Motor neuron (in vitro differentiated cells): ENCODE measurements at regions not wholly inside any gene's neighbourhood (a gene's known extent, or its start where the extent isn't known, plus 50 kb on each side); places are given as distances from the start of the nearest gene placed in this dataset.
A peak's percentile ranks its signal among the peaks of the same experiment; 100 is the strongest.

Experiments
- ATAC-seq, 8 experiments: fragments of 200-7000 bp; cut with Tn5 transposase; replicated peaks in 6 of 8; 2 replicates each; pipeline ENCODE4 v1.8.0; 2021; ENCODE audit warnings: mild to moderate bottlenecking in 8 of 8, moderate library complexity in 8 of 8
- H3K27ac ChIP-seq, 2 donors: fragments of 250-450 bp; sonication (Bioruptor Pico); 2 replicates each; pipeline ENCODE4 v1.9.0; 2021; ENCODE audit warnings: antibody characterized with exemption in 2 of 2, mild to moderate bottlenecking in 2 of 2, moderate library complexity in 1 of 2
- H3K4me1 ChIP-seq, 2 donors: fragments of 250-450 bp; sonication (Bioruptor Pico); replicated peaks in 1 of 2; 2 replicates each; pipeline ENCODE4 v1.6.1; 2021; ENCODE audit warnings: antibody characterized with exemption in 2 of 2, mild to moderate bottlenecking in 2 of 2, moderate library complexity in 1 of 2
- H3K4me3 ChIP-seq, 5 donors: fragments of 250-450 bp; sonication (Bioruptor Pico); 2 replicates each; pipeline ENCODE4 v1.9.0; 2021; ENCODE audit warnings: antibody characterized with exemption in 5 of 5, mild to moderate bottlenecking in 5 of 5, moderate library complexity in 4 of 5
- WGBS, 10 experiments: fragments of 450-650 bp; shearing (Covaris generic); methylation state at CpG; one replicate each; pipeline ENCODE4 v1.0.0; 2022; 5-methylcytosine and 5-hydroxymethylcytosine counted together
- in situ Hi-C, 9 experiments: fragments of 400-800 bp; cut with MboI; loops; one replicate each; pipeline ENCODE4 v1.15.0; 2021; ENCODE audit warnings: low sequenced_read_pairs in 9 of 9, low pct_unique_long_range_greater_than_20kb in 2 of 9; ENCODE audit not compliant: unreplicated experiment in 9 of 9

DNA sequence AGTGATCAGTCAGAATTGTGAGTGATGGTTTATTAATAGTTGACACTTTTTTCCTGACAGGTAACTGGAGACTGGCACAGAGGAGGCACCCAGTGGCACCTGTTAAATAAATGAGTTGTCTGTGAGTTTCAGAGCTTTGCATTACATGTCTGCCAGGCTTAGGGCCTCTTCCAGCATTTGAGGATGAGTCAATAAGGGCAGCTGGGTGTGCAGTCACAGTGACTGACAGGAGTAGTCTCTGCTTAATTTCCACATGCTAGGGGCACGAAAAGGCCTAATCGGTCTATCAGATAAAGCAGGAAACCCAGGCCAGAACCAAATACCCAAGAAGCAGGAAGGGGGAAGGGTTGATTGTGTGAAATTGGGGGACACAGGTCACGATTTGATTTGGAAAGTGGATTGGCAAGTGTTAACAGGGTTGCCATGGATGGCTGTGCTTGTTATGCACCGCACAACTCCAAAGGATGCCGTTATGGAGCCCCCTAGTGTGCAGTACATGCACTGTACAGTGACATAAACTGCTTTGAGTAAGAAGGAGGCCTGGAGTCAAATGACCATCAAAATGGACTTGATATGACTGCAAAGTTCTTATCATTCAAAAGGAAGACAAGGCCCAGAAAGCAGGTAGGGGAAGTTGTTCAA, 111.9 kb upstream of the GGTLC1 start:
- Histone ChIP-seq H3K4me3 (no peak overlapping the region), H3K4me1 (peaks cover 10 to 13% of the 10 kb centered on the region in 2 donors), H3K27ac (no peak overlapping the region)
- in situ Hi-C loops, result loop anchor here in 1 of 9 experiments (10.0 kb wide), 1 partner anchor 166 kb away; no protein-coding TSS in a partner anchor
- WGBS, 10 experiments, result 0 to 100% (median 44%) methylated on average over 1 to 4 of the region's 5 CpGs; no CpG with 5 or more reads in 3 of the 10 experiments
- peak; percentile 82 to 97 (median 89) for ATAC-seq

DNA sequence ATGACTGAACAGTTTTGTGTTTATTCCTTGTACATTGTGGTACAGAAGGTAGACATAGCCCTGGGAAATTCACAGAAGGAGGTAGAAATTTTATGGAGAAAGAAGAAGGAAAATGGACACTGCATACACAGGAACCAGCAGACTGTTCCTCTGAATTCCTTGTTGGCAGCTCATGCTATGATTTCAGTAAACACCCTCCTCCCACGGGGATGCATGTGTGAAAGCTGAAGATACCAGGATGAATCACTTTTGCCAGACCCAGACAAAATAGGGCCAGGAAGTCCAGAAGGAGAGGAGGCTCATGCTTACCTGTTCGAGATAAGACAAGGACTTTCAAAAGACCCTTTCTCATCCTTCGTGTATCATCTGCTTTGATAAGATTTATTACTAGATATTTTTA, 110.3 kb upstream of the GGTLC1 start:
- in situ Hi-C loops, result no loop called here
- no peak overlapping the region for H3K27ac ChIP-seq
- peak in 2 of 8 experiments; percentile 59 to 60 for ATAC-seq

DNA sequence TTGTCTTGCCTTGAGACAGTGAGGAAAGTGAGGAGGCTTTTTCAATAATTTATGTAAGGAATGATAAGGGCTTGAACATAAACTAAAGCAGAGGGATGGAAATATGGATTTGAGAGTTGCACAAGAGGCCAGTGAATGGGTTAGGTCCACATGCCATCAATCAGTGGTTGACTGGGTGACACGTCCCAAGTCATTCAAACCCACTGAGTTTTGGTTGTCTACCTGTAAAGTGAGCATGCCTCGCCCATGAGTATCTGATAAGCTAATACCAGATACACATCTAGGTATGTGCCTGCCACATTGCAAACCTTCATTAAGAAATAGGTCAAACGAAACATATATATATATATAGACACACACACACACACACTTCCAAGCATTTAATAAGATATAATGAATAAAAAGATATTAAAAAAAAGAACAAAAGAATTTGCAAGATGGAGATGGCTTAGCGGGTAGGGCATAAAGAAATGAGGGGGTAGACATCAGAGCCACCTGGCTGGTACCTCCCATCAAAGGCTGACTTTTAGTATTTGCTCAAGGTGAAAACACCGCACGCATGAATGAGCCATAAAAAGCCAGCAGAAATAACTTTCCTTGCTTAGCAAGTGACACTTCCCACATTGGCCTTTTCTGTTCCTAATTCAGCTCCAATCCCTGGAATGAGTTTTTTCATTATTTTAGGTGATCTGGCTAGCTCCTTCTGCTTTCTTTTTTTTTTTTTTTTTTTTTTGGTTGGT, 109.1 kb upstream of the GGTLC1 start:
- ATAC-seq, result no peak
- Histone ChIP-seq H3K4me3 (no peak overlapping the region), H3K27ac (no peak overlapping the region), H3K4me1 (peaks cover 10 to 16% of the 10 kb centered on the region in 2 donors)
- WGBS, 10 experiments, result 54 to 100% (median 87%) methylated on average over 1 to 6 of the region's 6 CpGs
- in situ Hi-C loops, result no loop called here

More for the DNA sequence above, 110.3 kb upstream of the GGTLC1 start:
- Histone ChIP-seq H3K4me3 (no peak overlapping the region), H3K4me1 (peaks cover 10 to 16% of the 10 kb centered on the region in 2 donors)
- WGBS, 10 experiments, result 0 to 86% (median 43%) methylated on average over 1 to 2 of the region's 3 CpGs; no CpG with 5 or more reads in 3 of the 10 experiments

DNA sequence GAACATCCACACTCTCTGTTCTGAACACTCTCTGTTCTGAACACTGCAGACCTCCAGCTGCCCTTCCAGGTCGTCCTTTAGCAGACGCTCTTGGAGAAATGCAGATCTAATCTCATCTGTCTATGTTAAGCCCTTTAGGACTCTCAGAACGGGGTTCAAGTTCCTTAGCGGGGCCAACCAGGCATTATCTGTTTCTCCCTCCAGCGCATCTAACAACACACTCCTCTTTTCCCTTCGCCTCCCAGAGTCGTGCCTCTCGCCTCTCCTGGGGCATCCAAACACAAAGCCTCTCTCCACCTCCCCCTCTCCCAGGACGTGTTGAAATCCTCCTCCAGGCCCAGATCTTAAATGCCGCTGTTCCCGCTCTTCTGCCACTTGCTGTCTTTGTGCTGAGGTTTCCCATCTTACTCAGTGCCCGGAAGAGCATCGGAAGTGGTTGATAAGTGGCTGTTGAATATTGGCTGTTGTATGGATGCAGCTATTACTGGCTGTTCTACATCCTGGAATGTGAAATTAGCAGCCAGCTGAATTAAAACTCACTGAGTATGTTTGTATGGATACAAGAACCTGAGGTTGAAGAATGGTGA, 108.4 kb upstream of the GGTLC1 start:
- in situ Hi-C loops, result no loop called here
- ATAC-seq, result no peak
- Histone ChIP-seq H3K4me3 (no peak overlapping the region), H3K27ac (no peak overlapping the region), H3K4me1 (peaks cover 10 to 16% of the 10 kb centered on the region in 2 donors)
- 29 to 95% (median 76%) methylated on average over 3 to 12 of the region's 13 CpGs; no CpG with 5 or more reads in 1 of the 10 experiments for WGBS, 10 experiments

DNA sequence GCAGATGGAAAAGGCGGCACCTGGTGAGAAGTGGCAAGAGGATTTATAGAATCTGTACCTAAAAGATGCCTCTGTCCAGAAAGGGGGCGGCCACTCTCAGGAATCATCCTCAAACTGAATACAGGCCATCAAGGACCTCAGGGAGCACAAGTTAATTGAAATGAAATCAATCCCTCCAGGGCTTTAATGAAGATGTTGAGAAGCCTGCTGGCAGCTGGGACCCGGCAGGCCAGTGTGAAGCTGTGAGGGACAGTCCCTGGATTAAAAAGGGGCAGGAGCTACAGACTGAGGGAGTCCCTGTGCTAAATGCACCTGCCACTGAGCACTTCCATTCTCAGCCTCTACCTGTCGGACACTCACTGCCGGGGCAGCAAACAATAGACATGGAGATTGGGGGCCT, 107.7 kb upstream of the GGTLC1 start:
- 29 to 84% (median 78%) methylated on average over 1 to 4 of the region's 5 CpGs; no CpG with 5 or more reads in 5 of the 10 experiments for WGBS, 10 experiments

DNA sequence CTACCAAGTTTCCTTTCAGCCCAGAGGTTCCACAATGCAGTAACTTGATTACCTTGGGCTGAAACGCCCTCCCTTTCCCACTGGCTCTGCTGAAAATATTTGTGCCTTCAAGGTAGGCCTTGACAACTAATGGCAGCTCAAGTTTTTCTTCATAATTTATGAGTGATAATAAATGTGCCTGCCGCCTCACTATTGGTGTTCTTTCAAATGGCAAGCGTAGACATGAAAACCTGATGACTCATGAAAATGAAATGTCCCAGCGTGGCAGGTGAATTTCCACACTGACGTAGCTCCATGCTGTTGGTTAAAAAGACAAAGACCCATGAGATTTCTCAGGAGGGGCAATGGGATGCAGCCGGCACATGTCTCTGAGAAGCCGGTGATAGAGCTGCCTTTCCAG, 107.2 kb upstream of the GGTLC1 start:
- no peak overlapping the region for H3K27ac ChIP-seq
- in situ Hi-C loops, result no loop called here
- peaks cover 10 to 16% of the 10 kb centered on the region in 2 donors for H3K4me1 ChIP-seq
- no peak overlapping the region for H3K4me3 ChIP-seq
- peak in 5 of 8 experiments; percentile 19 to 82 (median 78) for ATAC-seq
- 49 to 81% (median 62%) methylated on average over 1 to 7 of the region's 7 CpGs; no CpG with 5 or more reads in 1 of the 10 experiments for WGBS, 10 experiments

More for the DNA sequence above, 107.7 kb upstream of the GGTLC1 start:
- no peak overlapping the region for H3K4me3 ChIP-seq
- no peak overlapping the region for H3K27ac ChIP-seq
- peak in 4 of 8 experiments; percentile 13 to 69 (median 57) for ATAC-seq
- in situ Hi-C loops, result no loop called here
- peaks cover 10 to 16% of the 10 kb centered on the region in 2 donors for H3K4me1 ChIP-seq

DNA sequence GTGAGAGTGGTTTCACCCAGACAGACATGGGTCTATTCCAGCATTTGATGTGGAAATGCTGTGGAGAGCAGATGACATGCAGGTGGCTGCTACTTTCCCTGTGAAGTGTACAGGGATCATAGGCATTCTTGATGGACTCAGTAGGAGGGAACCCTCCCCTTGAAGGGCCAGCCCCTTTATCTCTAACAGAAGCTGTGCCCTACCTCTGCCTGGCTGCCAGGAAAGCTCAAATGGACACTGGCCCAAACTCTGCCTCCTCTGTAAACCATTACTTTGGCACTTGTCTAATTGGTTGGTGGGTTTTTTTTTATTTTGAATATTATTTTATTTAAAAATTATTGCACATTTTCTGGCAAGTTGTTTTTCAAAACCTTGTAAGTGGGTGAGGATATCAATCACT, 106.7 kb upstream of the GGTLC1 start:
- in situ Hi-C loops, result no loop called here
- ATAC-seq, result peak in 1 of 8 experiments; percentile 14

DNA sequence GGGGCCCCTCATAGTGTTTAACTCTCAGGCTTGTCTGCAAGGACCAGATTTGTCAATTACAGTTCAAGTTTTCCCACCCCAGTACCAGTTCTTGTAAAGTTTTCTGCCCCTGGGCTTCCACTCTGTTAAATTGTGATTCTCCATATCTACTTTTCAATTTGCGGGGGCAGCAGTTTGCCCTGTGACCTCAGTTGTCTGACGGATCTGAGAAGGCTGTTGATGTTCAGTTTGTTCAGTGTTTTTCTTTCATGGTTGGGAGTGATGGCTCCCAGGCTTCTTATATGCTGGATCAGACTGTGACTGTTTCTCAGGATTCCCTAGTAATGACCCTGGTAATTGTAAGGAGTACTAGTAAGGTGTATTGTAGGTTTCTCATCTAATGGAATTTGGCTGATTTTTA, 101.0 kb upstream of the GGTLC1 start:
- H3K4me1 ChIP-seq, result no peaks in the 10 kb centered on the region
- 42 to 92% (median 75%) methylated on average over 1 to 2 of the region's 2 CpGs; no CpG with 5 or more reads in 6 of the 10 experiments for WGBS, 10 experiments
- in situ Hi-C loops, result no loop called here
- no peak overlapping the region for H3K27ac ChIP-seq
- H3K4me3 ChIP-seq, result no peak overlapping the region
- ATAC-seq, result no peak

More for the DNA sequence above, 106.7 kb upstream of the GGTLC1 start:
- Histone ChIP-seq H3K4me3 (no peak overlapping the region), H3K4me1 (peaks cover 10 to 14% of the 10 kb centered on the region in 2 donors), H3K27ac (no peak overlapping the region)

DNA sequence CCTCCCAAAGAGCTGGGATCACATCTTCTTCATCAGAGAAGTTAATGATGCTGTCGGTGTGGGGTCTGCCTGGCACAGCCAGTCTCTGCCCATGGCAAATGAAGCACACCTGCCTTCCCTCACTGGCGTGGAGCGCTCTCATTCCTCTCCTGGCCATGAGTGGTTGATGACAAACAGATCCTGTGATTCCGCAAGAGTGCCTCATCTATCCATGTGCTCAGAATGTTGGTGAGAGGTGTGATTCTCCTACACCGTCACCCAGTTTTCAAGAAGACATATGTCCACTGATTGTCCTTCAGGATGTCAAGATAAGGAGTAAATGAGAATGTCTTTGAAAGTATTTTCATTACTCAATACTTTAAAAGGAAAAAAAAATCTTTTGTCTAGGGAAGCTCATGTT, 97.5 kb upstream of the GGTLC1 start:
- in situ Hi-C loops, result no loop called here
- H3K27ac ChIP-seq, result no peak overlapping the region
- H3K4me3 ChIP-seq, result no peak overlapping the region
- H3K4me1 ChIP-seq, result no peaks in the 10 kb centered on the region
- ATAC-seq, result no peak
- 96 to 100% (median 100%) methylated on average over 2 to 4 of the region's 5 CpGs; no CpG with 5 or more reads in 7 of the 10 experiments for WGBS, 10 experiments

DNA sequence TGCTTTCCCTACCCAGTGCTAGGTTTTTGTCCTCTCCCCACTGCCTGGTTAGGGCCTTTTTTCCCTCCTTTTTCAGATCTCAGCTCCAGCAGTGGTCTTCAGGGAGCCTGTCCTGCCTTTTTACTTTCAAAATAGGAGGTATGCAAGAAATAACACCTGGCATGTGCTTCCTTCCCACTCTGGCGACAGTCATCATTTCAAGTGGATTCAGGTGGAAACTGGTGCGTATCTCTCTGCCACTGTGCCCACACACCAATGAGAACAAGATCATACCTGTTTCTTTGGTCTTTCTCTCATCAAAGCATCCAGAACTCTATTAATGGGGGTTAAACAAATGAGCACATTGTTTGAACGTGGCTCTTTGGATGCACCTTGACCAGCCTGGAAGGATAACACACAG, 95.7 kb upstream of the GGTLC1 start:
- Histone ChIP-seq H3K4me1 (no peaks in the 10 kb centered on the region), H3K4me3 (no peak overlapping the region), H3K27ac (no peak overlapping the region)
- 0 to 83% (median 70%) methylated on average over 1 to 3 of the region's 3 CpGs; no CpG with 5 or more reads in 3 of the 10 experiments for WGBS, 10 experiments
- ATAC-seq, result no peak
- in situ Hi-C loops, result no loop called here

DNA sequence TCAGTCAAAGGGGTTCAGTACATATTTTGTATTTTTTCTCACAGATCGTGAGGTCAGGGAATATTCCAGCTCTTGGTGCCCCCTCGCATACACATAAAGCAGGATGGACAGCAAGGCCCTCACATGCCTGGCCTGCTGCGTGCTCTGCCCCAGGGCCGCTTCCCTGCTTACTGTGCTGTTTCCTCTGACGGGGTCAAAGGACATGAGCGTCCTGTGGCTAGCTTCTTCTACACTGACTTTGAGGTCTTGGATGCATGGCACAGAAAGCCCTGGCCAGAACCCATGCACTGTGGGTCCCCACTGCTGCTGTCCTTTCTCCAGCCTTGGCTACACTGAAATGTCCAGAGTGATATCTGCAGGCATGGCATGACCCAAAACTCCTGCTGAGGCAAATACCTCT, 92.5 kb upstream of the GGTLC1 start:
- no peak for ATAC-seq
- no peak overlapping the region for H3K27ac ChIP-seq
- no peaks in the 10 kb centered on the region for H3K4me1 ChIP-seq
- in situ Hi-C loops, result no loop called here
- no peak overlapping the region for H3K4me3 ChIP-seq
- 76 to 93% (median 86%) methylated on average over 3 to 5 of the region's 6 CpGs; no CpG with 5 or more reads in 5 of the 10 experiments for WGBS, 10 experiments

DNA sequence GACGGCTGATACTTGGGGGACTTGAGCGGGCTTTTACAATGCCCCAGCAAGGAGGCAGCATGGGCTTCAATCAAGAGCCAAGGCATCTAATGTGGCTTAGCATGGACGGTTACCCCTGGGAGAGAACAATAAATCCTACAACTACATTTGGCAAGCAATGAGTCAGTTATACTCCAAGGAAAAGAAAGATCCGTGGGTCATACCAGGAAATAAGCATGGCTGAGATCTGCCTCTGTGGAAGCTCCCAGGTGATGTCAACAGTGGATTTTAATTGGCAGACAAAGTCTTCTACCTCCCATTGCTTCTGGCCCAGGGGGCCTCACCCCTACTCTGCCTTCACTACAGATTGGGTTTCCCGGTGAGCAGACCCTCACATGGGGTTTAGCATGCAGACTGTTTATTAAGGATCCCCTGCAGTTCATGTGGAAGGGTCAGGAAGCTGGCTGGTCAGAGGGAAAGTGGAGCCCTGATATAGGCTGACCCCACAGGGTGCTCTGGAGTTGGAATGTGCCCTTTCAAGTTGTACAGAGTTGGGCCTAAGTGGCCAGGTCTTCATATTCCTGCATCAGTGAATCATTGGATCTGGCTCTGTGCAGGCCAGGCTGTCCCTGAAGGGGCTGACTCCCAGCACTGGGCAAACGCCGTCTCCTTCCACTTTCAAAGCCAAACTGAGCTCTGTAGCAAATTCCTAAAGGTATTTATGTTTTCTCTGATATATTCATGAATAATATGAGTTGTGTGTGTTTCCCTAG, 91.3 kb upstream of the GGTLC1 start:
- H3K4me3 ChIP-seq, result no peak overlapping the region
- H3K27ac ChIP-seq, result no peak overlapping the region
- in situ Hi-C loops, result no loop called here
- ATAC-seq, result no peak
- 48 to 100% (median 92%) methylated on average over 1 to 6 of the region's 7 CpGs; no CpG with 5 or more reads in 2 of the 10 experiments for WGBS, 10 experiments
- H3K4me1 ChIP-seq, result no peaks in the 10 kb centered on the region

DNA sequence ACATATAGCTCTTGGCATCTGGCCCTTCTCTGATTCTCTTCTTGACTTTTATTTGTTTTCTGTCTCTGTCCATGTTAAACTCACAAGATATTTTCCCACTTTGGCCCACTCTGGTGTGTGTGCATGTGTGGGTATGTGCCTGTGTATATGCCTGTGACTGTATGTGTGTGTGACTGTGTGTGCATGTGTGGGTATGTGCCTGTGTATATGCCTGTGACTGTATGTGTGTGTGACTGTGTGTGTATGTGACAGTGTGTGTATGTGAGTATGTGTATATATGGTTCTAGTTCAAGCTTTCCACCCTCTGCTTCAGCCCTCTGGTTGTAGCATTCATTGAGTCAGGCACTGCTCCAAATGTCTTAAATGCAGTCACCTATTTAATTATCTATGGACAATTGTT, 88.6 kb upstream of the GGTLC1 start:
- no peak overlapping the region for H3K27ac ChIP-seq
- no peak for ATAC-seq
- in situ Hi-C loops, result no loop called here
- H3K4me1 ChIP-seq, result no peaks in the 10 kb centered on the region
- no peak overlapping the region for H3K4me3 ChIP-seq
